ENCODE measurements at regions not wholly inside any gene's neighbourhood (a gene's known extent, or its start where the extent isn't known, plus 50 kb on each side); places are given as distances from the start of the nearest gene placed in this dataset.
A peak's percentile ranks its signal among the peaks of the same experiment; 100 is the strongest.

- DNase-seq (ENCODE audit: low spot score) = no peak
- H3K9me3 ChIP-seq (ENCODE audit: low read depth) = no peaks in the 10 kb centered on the region
- no peaks in the 10 kb centered on the region for H3K9me3 Mint-ChIP-seq
- no peaks in the 10 kb centered on the region for H3F3A ChIP-seq (ENCODE audit: low read depth)
- H3K27ac Mint-ChIP-seq = no peak overlapping the region
- TF ChIP-seq CTCF (IDR thresholded peaks at IDR 0.05) = no peak
- TF ChIP-seq EZH2phosphoT487 (IDR thresholded peaks at IDR 0.05) = no peak
- no peak for TF ChIP-seq EZH2 (IDR thresholded peaks at IDR 0.05)
- H4K20me1 ChIP-seq (ENCODE audit: low read depth) = no peaks in the 10 kb centered on the region
- H3K27ac ChIP-seq = no peak overlapping the region
- no peaks in the 10 kb centered on the region for H3K27me3 ChIP-seq
- H3K4me3 ChIP-seq = no peak overlapping the region
- no peaks in the 10 kb centered on the region for H3K36me3 ChIP-seq
- no peak overlapping the region for H3K9ac ChIP-seq
- no peaks in the 10 kb centered on the region for H3K36me3 Mint-ChIP-seq
- no peaks in the 10 kb centered on the region for H3K27me3 Mint-ChIP-seq (ENCODE audit: insufficient read depth, low read depth)
- H3K79me2 ChIP-seq (ENCODE audit: low read depth) = no peaks in the 10 kb centered on the region
- H3K4me1 ChIP-seq = peaks cover 10% of the 10 kb centered on the region
- H3K4me2 ChIP-seq = no peak overlapping the region
- no peak overlapping the region for H2AFZ ChIP-seq (replicated peaks)
- no peak overlapping the region for H3K4me3 Mint-ChIP-seq
- peaks cover 3% of the 10 kb centered on the region for H3K4me1 Mint-ChIP-seq
Measured at GRCh38 chr12:98188650-98189077, 326.7 kb upstream of the TMPO start.

- Histone ChIP-seq H3K4me3 (no peak overlapping the region), H3K36me3 (no peaks in the 10 kb centered on the region), H2AFZ (replicated peaks) (no peak overlapping the region), H3K27ac (no peak overlapping the region), H3K9ac (no peak overlapping the region), H3F3A (ENCODE audit: low read depth) (no peaks in the 10 kb centered on the region), H3K27me3 (no peaks in the 10 kb centered on the region), H3K9me3 (ENCODE audit: low read depth) (no peaks in the 10 kb centered on the region), H3K4me1 (peaks cover 25% of the 10 kb centered on the region), H3K4me2 (peak overlapping the region; percentile 12), H4K20me1 (ENCODE audit: low read depth) (no peaks in the 10 kb centered on the region), H3K79me2 (ENCODE audit: low read depth) (no peaks in the 10 kb centered on the region)
- Mint-ChIP-seq H3K27ac (no peak overlapping the region), H3K27me3 (ENCODE audit: insufficient read depth, low read depth) (no peaks in the 10 kb centered on the region), H3K36me3 (peaks cover 3% of the 10 kb centered on the region), H3K9me3 (no peaks in the 10 kb centered on the region), H3K4me1 (peaks cover 10% of the 10 kb centered on the region), H3K4me3 (no peak overlapping the region)
- DNase-seq (ENCODE audit: low spot score) = peak; percentile 15
- TF ChIP-seq EZH2 (IDR thresholded peaks at IDR 0.05) = no peak
- no peak for TF ChIP-seq EZH2phosphoT487 (IDR thresholded peaks at IDR 0.05)
- no peak for TF ChIP-seq CTCF (IDR thresholded peaks at IDR 0.05)
Measured at GRCh38 chr12:98194591-98194990, 320.8 kb upstream of the TMPO start.

GRCh38 chr12:98198261-98198982, 317.0 kb upstream of the TMPO start:
- H3K27ac Mint-ChIP-seq = no peak overlapping the region

More at GRCh38 chr12:98198261-98198982, 317.0 kb upstream of the TMPO start:
- no peaks in the 10 kb centered on the region for H4K20me1 ChIP-seq (ENCODE audit: low read depth)
- Mint-ChIP-seq H3K27me3 (ENCODE audit: insufficient read depth, low read depth) (peaks cover 2% of the 10 kb centered on the region), H3K9me3 (peaks cover 11% of the 10 kb centered on the region), H3K4me1 (peaks cover 7% of the 10 kb centered on the region), H3K36me3 (peaks cover 3% of the 10 kb centered on the region), H3K4me3 (no peak overlapping the region)
- no peak overlapping the region for H3K4me2 ChIP-seq
- peaks cover 15% of the 10 kb centered on the region for H3K4me1 ChIP-seq
- H3F3A ChIP-seq (ENCODE audit: low read depth) = no peaks in the 10 kb centered on the region
- no peaks in the 10 kb centered on the region for H3K27me3 ChIP-seq
- no peak overlapping the region for H2AFZ ChIP-seq (replicated peaks)
- H3K9me3 ChIP-seq (ENCODE audit: low read depth) = no peaks in the 10 kb centered on the region
- H3K79me2 ChIP-seq (ENCODE audit: low read depth) = no peaks in the 10 kb centered on the region
- no peak overlapping the region for H3K4me3 ChIP-seq
- H3K36me3 ChIP-seq = no peaks in the 10 kb centered on the region
- no peak overlapping the region for H3K27ac ChIP-seq
- DNase-seq (ENCODE audit: low spot score) = no peak
- TF ChIP-seq EZH2 (IDR thresholded peaks at IDR 0.05) = no peak
- TF ChIP-seq EZH2phosphoT487 (IDR thresholded peaks at IDR 0.05) = no peak
- no peak for TF ChIP-seq CTCF (IDR thresholded peaks at IDR 0.05)
- H3K9ac ChIP-seq = no peak overlapping the region
